ENCODE measurements at regions not wholly inside any gene's neighbourhood (a gene's known extent, or its start where the extent isn't known, plus 50 kb on each side); places are given as distances from the start of the nearest gene placed in this dataset.

DNA sequence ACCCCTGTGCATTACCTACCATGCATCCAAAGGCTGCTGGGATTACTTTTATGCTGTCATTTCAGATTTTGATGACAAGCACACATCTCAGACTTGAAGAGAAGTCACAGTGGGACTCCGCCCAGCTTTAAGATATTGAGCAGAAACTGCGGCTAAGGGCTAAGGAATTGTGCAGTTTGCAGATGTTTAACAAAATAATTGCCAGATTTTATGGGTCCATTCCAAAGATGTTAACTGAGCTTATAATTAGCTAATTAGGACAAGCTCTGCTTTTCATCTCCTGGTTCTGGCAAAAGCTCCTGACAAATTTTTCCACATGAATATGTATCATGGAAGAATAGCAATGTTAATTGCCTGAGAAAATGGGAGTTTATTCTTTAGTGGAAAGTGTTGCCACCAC is 344.4 kb upstream of the ATXN7L3B start:
- no peak for TF ChIP-seq POLR2AphosphoS5 (IDR thresholded peaks at IDR 0.05)
- no peak for TF ChIP-seq CTCF (IDR thresholded peaks at IDR 0.05)
- TF ChIP-seq POLR2A (IDR thresholded peaks at IDR 0.05), result no peak
- no peak for TF ChIP-seq EP300 (IDR thresholded peaks at IDR 0.05)
- Histone ChIP-seq H3K36me3 (no peaks in the 10 kb centered on the region), H3K4me1 (no peaks in the 10 kb centered on the region), H3K27ac (no peak overlapping the region), H3K4me3 (no peak overlapping the region), H3K9me3 (no peaks in the 10 kb centered on the region), H3K27me3 (no peaks in the 10 kb centered on the region)
- WGBS, 2 donors, result 90% methylated on average over 2 of the region's 2 CpGs
- intact Hi-C loops (cut with DNase I), result no loop called here
- no peak for DNase-seq

GRCh38 chr12:74204236-74204635 is 333.4 kb upstream of the ATXN7L3B start:
- intact Hi-C loops (cut with DNase I), result no loop called here
- 66 to 78% methylated on average over 3 of the region's 3 CpGs for WGBS, 2 donors
- TF ChIP-seq CTCF (IDR thresholded peaks at IDR 0.05) (no peak), POLR2A (IDR thresholded peaks at IDR 0.05) (no peak), POLR2AphosphoS5 (IDR thresholded peaks at IDR 0.05) (no peak), EP300 (IDR thresholded peaks at IDR 0.05) (no peak)
- Histone ChIP-seq H3K36me3 (no peaks in the 10 kb centered on the region), H3K4me1 (no peaks in the 10 kb centered on the region), H3K9me3 (no peaks in the 10 kb centered on the region), H3K27me3 (no peaks in the 10 kb centered on the region), H3K4me3 (no peak overlapping the region), H3K27ac (no peak overlapping the region)
- no peak for DNase-seq

GRCh38 chr12:74227846-74228545 is 309.6 kb upstream of the ATXN7L3B start:
- Histone ChIP-seq H3K4me1 (no peaks in the 10 kb centered on the region), H3K4me3 (no peak overlapping the region), H3K36me3 (no peaks in the 10 kb centered on the region), H3K27me3 (no peaks in the 10 kb centered on the region), H3K9me3 (no peaks in the 10 kb centered on the region), H3K27ac (no peak overlapping the region)
- intact Hi-C loops (cut with DNase I), result no loop called here
- DNase-seq, result no peak
- WGBS, 2 donors, result 90 to 91% methylated on average over 3 of the region's 3 CpGs
- no peak for TF ChIP-seq CTCF (IDR thresholded peaks at IDR 0.05)

DNA sequence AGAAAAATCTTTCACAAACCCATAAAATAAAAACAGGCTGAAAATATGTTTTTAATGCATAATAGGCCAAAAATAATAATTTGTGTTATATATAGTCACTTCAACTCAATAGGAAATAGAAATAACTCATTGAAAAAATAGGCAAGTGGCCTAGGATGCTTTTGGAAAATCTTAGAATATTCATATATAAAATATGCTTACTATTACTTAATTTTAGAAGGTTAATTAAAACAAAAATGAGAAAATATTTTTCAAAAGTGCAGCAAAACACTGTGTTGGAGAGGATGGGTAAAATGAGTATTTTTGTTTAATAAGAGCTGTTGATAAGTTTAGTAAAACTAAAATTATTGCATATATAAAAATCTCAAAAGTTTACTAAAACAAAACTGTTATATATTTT is 308.0 kb upstream of the ATXN7L3B start:
- H3K27ac ChIP-seq, result no peak overlapping the region
- intact Hi-C loops (cut with DNase I), result no loop called here
- TF ChIP-seq POLR2A (IDR thresholded peaks at IDR 0.05), result no peak
- no peak for TF ChIP-seq CTCF (IDR thresholded peaks at IDR 0.05)
- TF ChIP-seq POLR2AphosphoS5 (IDR thresholded peaks at IDR 0.05), result no peak
- TF ChIP-seq EP300 (IDR thresholded peaks at IDR 0.05), result no peak
- DNase-seq, result no peak
- no peaks in the 10 kb centered on the region for H3K9me3 ChIP-seq
- no peaks in the 10 kb centered on the region for H3K27me3 ChIP-seq
- no peak overlapping the region for H3K4me3 ChIP-seq
- H3K4me1 ChIP-seq, result no peaks in the 10 kb centered on the region
- no peaks in the 10 kb centered on the region for H3K36me3 ChIP-seq

DNA sequence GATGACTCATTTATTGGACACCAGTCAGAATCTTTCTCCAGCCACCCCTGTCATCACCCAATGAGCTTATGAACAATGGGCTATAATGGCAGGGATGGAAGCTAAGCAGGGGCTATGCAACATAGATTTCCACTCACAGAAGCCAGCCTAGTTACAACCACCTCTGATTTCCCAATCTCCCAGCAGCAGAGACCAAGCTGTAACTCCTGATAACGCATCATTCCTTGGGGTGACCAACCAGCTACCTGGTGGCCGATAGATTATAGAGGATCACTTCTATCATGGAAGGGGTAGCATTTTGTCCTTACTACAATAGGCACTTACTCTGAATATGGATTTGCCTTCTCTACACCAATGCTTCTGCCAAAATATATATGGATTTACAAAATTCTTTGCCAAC is 302.3 kb upstream of the ATXN7L3B start:
- WGBS, 2 donors, result 90% methylated on average over 2 of the region's 2 CpGs
- DNase-seq, result no peak
- Histone ChIP-seq H3K4me3 (no peak overlapping the region), H3K4me1 (no peaks in the 10 kb centered on the region), H3K9me3 (peaks cover 0 to 3% (median 0%) of the 10 kb centered on the region in 4 donors), H3K27me3 (no peaks in the 10 kb centered on the region), H3K27ac (no peak overlapping the region), H3K36me3 (no peaks in the 10 kb centered on the region)
- intact Hi-C loops (cut with DNase I), result no loop called here
- no peak for TF ChIP-seq POLR2AphosphoS5 (IDR thresholded peaks at IDR 0.05)
- TF ChIP-seq EP300 (IDR thresholded peaks at IDR 0.05), result no peak
- TF ChIP-seq POLR2A (IDR thresholded peaks at IDR 0.05), result no peak
- TF ChIP-seq CTCF (IDR thresholded peaks at IDR 0.05), result no peak
